ENCODE measurements at regions not wholly inside any gene's neighbourhood (a gene's known extent, or its start where the extent isn't known, plus 50 kb on each side); places are given as distances from the start of the nearest gene placed in this dataset.

DNA sequence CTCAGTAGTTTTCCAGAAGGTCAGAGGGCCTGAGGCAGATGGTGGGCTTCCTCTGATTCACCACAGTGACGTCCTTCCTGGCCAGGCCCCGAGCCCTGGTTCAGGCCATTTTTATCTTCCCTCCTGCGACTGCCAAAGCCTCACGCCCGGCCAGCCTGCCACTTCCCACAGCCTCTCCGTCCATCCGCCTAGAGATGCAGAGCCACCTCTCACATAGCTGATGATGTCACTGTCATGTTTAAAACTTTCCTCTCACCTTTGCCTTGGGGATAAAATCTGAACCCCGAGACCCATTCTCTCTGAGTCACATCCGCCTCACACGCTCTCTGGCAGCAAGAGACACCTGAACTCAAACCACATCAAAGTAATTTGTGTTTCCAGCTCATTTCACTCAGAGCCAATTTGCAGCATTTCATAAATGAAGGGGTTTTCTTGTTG is 175.3 kb downstream of the QDPR start:
- DNase-seq: peak; percentile 68

- DNase-seq: no peak
Observed at GRCh38 chr4:17336069-17336468, 175.8 kb downstream of the QDPR start.

GRCh38 chr4:17335371-17335770 is 176.5 kb downstream of the QDPR start:
- DNase-seq: no peak

GRCh38 chr4:17332478-17332877 is 179.4 kb downstream of the QDPR start:
- DNase-seq: no peak

GRCh38 chr4:17329046-17329445 is 182.8 kb downstream of the QDPR start:
- no peak for DNase-seq

- DNase-seq: no peak
Observed at GRCh38 chr4:17328141-17328815, 183.6 kb downstream of the QDPR start.

DNA sequence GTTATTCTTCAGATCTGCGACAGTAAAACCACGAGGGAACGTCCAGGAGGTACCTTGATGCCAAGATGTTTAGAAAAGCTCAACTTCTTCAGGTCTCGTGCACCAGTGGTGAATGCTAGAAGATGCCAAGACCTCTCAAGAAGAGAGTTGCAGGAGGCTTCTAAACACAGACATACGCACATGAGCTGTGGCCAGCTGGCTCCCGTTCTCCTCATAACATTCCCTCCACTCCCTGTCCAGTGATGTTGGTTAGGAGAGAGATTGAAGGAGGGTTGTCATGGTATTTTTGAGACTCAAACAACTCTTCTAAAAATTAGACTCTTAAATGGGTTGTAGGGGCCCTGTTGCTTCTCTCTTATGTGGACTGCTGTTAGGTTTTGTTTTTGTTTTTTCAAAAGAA is 184.3 kb downstream of the QDPR start:
- DNase-seq: no peak

GRCh38 chr4:17326756-17327155 is 185.1 kb downstream of the QDPR start:
- no peak for DNase-seq

GRCh38 chr4:17325098-17325497 is 186.8 kb downstream of the QDPR start:
- no peak for DNase-seq

- no peak for DNase-seq
Observed at GRCh38 chr4:17324386-17324830, 187.5 kb downstream of the QDPR start.

- no peak for DNase-seq
Observed at GRCh38 chr4:17323554-17324385, 188.1 kb downstream of the QDPR start.

- no peak for DNase-seq
Observed at GRCh38 chr4:17322514-17322913, 189.4 kb downstream of the QDPR start.

DNA sequence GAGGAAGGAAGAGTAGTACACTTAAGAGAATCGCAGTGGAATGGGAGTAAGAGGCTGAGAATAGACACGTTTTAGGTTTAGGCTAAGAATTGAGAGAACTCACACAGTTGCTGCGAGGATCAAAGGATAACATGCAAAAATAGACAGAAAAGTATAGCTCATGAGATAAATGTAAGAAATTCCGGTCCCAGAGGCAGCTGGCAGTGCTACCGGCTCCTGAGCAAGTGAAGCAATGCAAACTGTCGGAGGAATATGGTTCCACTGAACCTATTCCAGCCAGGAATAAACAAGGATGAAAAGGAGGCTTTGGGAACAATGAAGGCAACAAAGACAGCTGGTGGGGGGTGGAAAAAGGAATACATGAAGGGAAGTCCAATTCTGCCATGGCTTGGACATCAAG is 191.8 kb downstream of the QDPR start:
- no peak for DNase-seq

GRCh38 chr4:17317526-17317925 is 194.4 kb downstream of the QDPR start:
- DNase-seq: no peak

DNA sequence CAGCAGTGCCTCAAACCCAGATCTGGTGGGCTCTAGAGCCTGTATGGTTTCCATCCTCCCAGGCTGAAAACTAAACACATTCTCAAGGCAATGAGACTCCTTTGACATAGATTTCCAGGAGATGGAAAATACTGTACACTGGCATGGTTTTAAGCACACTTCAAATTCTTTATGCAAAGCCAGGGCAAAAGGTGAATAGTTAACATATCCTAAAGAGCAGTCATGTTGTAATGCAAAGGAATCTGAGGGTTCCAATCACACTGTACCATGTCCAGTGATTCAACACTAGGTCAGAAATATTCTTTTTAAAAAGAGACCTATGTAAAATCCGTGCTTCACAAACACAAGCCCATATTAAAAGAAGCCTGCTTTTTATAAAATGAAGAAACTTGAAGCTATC is 195.3 kb downstream of the QDPR start:
- no peak for DNase-seq

DNA sequence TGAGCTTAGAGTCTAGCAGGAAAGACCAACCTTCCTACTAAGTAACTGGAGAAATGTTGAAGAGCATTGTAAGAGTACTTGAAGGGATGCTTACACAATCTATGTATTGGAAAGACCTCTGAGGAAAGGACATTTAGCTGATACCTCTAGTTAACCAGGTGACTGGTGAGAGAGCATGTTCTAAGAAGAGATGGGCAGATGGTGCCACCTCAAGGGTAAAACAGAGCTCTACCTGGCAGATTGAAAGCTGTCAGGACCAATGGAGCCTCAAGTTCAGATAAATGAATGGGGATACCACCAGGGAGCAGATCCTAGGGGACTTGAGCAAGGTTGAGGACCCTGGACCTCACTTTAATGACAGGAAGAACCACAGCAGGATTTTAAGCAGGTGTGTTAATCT is 196.4 kb downstream of the QDPR start:
- DNase-seq: no peak

- no peak for DNase-seq
Observed at GRCh38 chr4:17313194-17313593, 198.7 kb downstream of the QDPR start.

GRCh38 chr4:17310269-17310652 is 201.6 kb downstream of the QDPR start:
- DNase-seq: no peak

- no peak for DNase-seq
Observed at GRCh38 chr4:17309567-17310268, 202.2 kb downstream of the QDPR start.

- no peak for DNase-seq
Observed at GRCh38 chr4:17301869-17302268, 210.0 kb downstream of the QDPR start.

- DNase-seq: no peak
Observed at GRCh38 chr4:17301266-17301665, 210.6 kb downstream of the QDPR start.

DNA sequence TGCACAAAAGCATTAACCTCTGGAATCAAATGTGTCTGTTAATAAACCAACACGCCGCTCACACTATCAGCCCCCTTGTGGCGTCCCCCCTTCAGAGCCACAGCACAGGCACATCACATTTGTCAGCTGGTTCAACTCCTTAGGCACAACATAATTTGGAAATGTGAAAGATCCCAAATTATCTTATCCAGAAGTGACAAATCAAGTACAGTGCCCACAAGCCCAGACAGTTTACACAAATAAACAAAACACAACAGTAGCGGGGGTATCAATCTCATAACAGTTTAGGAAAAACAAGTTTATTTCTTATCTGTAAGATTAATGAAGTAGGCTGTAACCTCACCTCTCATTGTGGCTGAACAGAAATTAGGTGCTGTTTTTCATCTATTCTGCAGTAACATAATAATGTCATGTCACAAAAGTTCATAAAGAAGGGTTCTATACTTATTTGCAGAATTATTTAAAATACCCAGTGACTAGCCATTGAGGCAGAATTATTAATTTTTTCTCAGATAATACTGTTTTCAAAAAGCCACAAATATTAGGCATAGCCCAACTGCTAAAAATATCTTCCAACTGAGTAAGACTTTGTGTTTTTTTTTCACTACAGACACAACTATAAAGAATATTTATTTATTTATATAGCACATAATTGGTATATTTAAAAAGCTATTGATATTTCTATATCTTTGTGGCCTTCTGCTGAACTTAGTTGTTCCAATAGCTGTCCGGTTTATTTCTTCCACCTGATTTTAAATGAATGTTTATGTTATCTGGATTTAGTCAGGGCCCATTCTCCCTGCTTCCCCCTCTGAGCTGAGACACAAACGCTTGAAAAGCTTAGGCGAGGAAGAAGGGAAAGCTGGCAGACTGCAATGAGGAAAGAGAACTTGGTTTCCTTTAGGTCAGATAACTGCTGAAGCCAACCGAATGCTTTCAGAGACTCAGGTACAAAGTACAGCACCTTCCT is 214.7 kb downstream of the QDPR start:
- DNase-seq: no peak

GRCh38 chr4:17293901-17294300 is 218.0 kb downstream of the QDPR start:
- DNase-seq: no peak
